NCI-H345 treated with DMSO at 0.1 percent for 48 hours (cell line): ENCODE measurements at regions not wholly inside any gene's neighbourhood (a gene's known extent, or its start where the extent isn't known, plus 50 kb on each side); places are given as distances from the start of the nearest gene placed in this dataset.
"Not testable (repeated sequence)": the region's sequence is repeated elsewhere in the genome, so short reads cannot be mapped to it uniquely, and the experiment has no call there.

Experiments
- DNase-seq: peaks from one replicate; lab custom pipeline; 2025; ENCODE audit not compliant: unreplicated experiment; lab: John Stamatoyannopoulos, UW

- no peak for DNase-seq
Observed at GRCh38 chr6:167229586-167229985, 61.5 kb upstream of the UNC93A start.

GRCh38 chr6:167230288-167230687 is 60.8 kb upstream of the UNC93A start:
- DNase-seq = no peak

- DNase-seq = no peak
Observed at GRCh38 chr6:167232356-167232755, 58.8 kb upstream of the UNC93A start.

GRCh38 chr6:167233490-167233889 is 57.6 kb upstream of the UNC93A start:
- no peak for DNase-seq

GRCh38 chr6:167234576-167234975 is 56.5 kb upstream of the UNC93A start:
- DNase-seq = not testable (repeated sequence)

GRCh38 chr6:167235005-167235404 is 56.1 kb upstream of the UNC93A start:
- DNase-seq = no peak

- no peak for DNase-seq
Observed at GRCh38 chr6:167235421-167236238, 55.5 kb upstream of the UNC93A start.

- no peak for DNase-seq
Observed at GRCh38 chr6:167236239-167236571, 54.9 kb upstream of the UNC93A start.

- no peak for DNase-seq
Observed at GRCh38 chr6:167237438-167238145, 53.5 kb upstream of the UNC93A start.

- no peak for DNase-seq
Observed at GRCh38 chr6:167238146-167238693, 52.9 kb upstream of the UNC93A start.

- DNase-seq = peak; percentile 16
Observed at GRCh38 chr6:167238694-167239467, 52.2 kb upstream of the UNC93A start.

GRCh38 chr6:167239470-167239869 is 51.6 kb upstream of the UNC93A start:
- not testable (repeated sequence) for DNase-seq

- no peak for DNase-seq
Observed at GRCh38 chr6:167240034-167240541, 51.0 kb upstream of the UNC93A start.
